ENCODE measurements at regions not wholly inside any gene's neighbourhood (a gene's known extent, or its start where the extent isn't known, plus 50 kb on each side); places are given as distances from the start of the nearest gene placed in this dataset.
A peak's percentile ranks its signal among the peaks of the same experiment; 100 is the strongest.

- no peaks in the 10 kb centered on the region for H3K9me3 Mint-ChIP-seq (ENCODE audit: insufficient read depth)
- no peak overlapping the region for H3K4me3 Mint-ChIP-seq
- H3K4me1 Mint-ChIP-seq (ENCODE audit: low read depth) = peaks cover 20% of the 10 kb centered on the region
- ATAC-seq (no peak), DNase-seq (no peak)
- H3K27ac Mint-ChIP-seq = no peak overlapping the region
- ChIA-PET POLR2A (interaction anchor here (1.6 kb wide), 1 partner anchor 212 kb away, joined by 3 read pairs; the partner anchor contains the start of gene JUN), CTCF (interaction anchor here (0.6 kb wide), 1 partner anchor 702 kb away, joined by 3 read pairs; no protein-coding TSS in a partner anchor)
- H3K27me3 Mint-ChIP-seq (ENCODE audit: low read depth) = peaks cover 4% of the 10 kb centered on the region
- H3K36me3 Mint-ChIP-seq (ENCODE audit: low read depth) = peaks cover 1% of the 10 kb centered on the region
These were observed 212.7 kb upstream of the JUN start for GRCh38 chr1:58996341-58997059.

GRCh38 chr1:58997060-58997411, 213.2 kb upstream of the JUN start:
- CTCF ChIA-PET = interaction anchor here (0.6 kb wide), 1 partner anchor 702 kb away, joined by 3 read pairs; no protein-coding TSS in a partner anchor
- Mint-ChIP-seq H3K27me3 (ENCODE audit: low read depth) (peaks cover 4% of the 10 kb centered on the region), H3K27ac (no peak overlapping the region), H3K4me3 (no peak overlapping the region), H3K4me1 (ENCODE audit: low read depth) (peaks cover 20% of the 10 kb centered on the region), H3K36me3 (ENCODE audit: low read depth) (peaks cover 1% of the 10 kb centered on the region), H3K9me3 (ENCODE audit: insufficient read depth) (no peaks in the 10 kb centered on the region)
- ATAC-seq (no peak), DNase-seq (no peak)
- POLR2A ChIA-PET = interaction anchor here (0.9 to 1.6 kb wide), 2 partner anchors 29 to 212 kb away, joined by 3 read pairs; partner anchors contain the start of gene JUN

GRCh38 chr1:58997637-58998036, 213.8 kb upstream of the JUN start:
- Mint-ChIP-seq H3K27me3 (ENCODE audit: low read depth) (no peaks in the 10 kb centered on the region), H3K4me3 (no peak overlapping the region), H3K9me3 (ENCODE audit: insufficient read depth) (no peaks in the 10 kb centered on the region), H3K36me3 (ENCODE audit: low read depth) (peaks cover 1% of the 10 kb centered on the region), H3K4me1 (ENCODE audit: low read depth) (peaks cover 20% of the 10 kb centered on the region), H3K27ac (no peak overlapping the region)
- ATAC-seq = no peak
- ChIA-PET POLR2A (interaction anchor here (0.9 to 1.6 kb wide), 2 partner anchors 29 to 213 kb away, joined by 3 read pairs; partner anchors contain the start of gene JUN), CTCF (no interaction called here)
- DNase-seq = no peak

- DNase-seq (no peak), ATAC-seq (no peak)
- Mint-ChIP-seq H3K4me3 (no peak overlapping the region), H3K27ac (no peak overlapping the region), H3K27me3 (ENCODE audit: low read depth) (no peaks in the 10 kb centered on the region), H3K4me1 (ENCODE audit: low read depth) (peaks cover 22% of the 10 kb centered on the region), H3K9me3 (ENCODE audit: insufficient read depth) (no peaks in the 10 kb centered on the region), H3K36me3 (ENCODE audit: low read depth) (peaks cover 1% of the 10 kb centered on the region)
- ChIA-PET POLR2A (no interaction called here), CTCF (interaction anchor here (1.4 kb wide), 1 partner anchor 13 kb away, joined by 4 read pairs; no protein-coding TSS in a partner anchor)
These were observed 215.8 kb upstream of the JUN start for GRCh38 chr1:58999676-59000075.

- DNase-seq = no peak
- Mint-ChIP-seq H3K27me3 (ENCODE audit: low read depth) (no peaks in the 10 kb centered on the region), H3K27ac (no peak overlapping the region), H3K9me3 (ENCODE audit: insufficient read depth) (no peaks in the 10 kb centered on the region), H3K4me3 (no peak overlapping the region), H3K4me1 (ENCODE audit: low read depth) (peaks cover 40% of the 10 kb centered on the region), H3K36me3 (ENCODE audit: low read depth) (no peaks in the 10 kb centered on the region)
- ATAC-seq = no peak
- POLR2A ChIA-PET = interaction anchor here (1.5 kb wide), 1 partner anchor 221 kb away, joined by 4 read pairs; the partner anchor contains the start of gene JUN
- CTCF ChIA-PET = no interaction called here
These were observed 220.9 kb upstream of the JUN start for GRCh38 chr1:59004755-59005154.

- DNase-seq = no peak
- peak overlapping the region; percentile 45 for H3K27ac Mint-ChIP-seq
- ChIA-PET CTCF (interaction anchor here (0.9 kb wide), 1 partner anchor 65 kb away, joined by 3 read pairs; no protein-coding TSS in a partner anchor), POLR2A (interaction anchor here (1.5 kb wide), 1 partner anchor 222 kb away, joined by 4 read pairs; the partner anchor contains the start of gene JUN)
- no peak overlapping the region for H3K4me3 Mint-ChIP-seq
- H3K36me3 Mint-ChIP-seq (ENCODE audit: low read depth) = no peaks in the 10 kb centered on the region
- ATAC-seq = no peak
- H3K27me3 Mint-ChIP-seq (ENCODE audit: low read depth) = no peaks in the 10 kb centered on the region
- no peaks in the 10 kb centered on the region for H3K9me3 Mint-ChIP-seq (ENCODE audit: insufficient read depth)
- H3K4me1 Mint-ChIP-seq (ENCODE audit: low read depth) = peaks cover 38% of the 10 kb centered on the region
These were observed 221.8 kb upstream of the JUN start for GRCh38 chr1:59005491-59006288.

- POLR2A ChIA-PET = no interaction called here
- no peak overlapping the region for H3K4me3 Mint-ChIP-seq
- H3K27ac Mint-ChIP-seq = peak overlapping the region; percentile 13
- CTCF ChIA-PET = interaction anchor here (0.8 to 0.9 kb wide), 2 partner anchors 39 to 64 kb away, joined by 3 read pairs; no protein-coding TSS in a partner anchor
- H3K9me3 Mint-ChIP-seq (ENCODE audit: insufficient read depth) = no peaks in the 10 kb centered on the region
- DNase-seq (no peak), ATAC-seq (no peak)
- H3K4me1 Mint-ChIP-seq (ENCODE audit: low read depth) = peaks cover 38% of the 10 kb centered on the region
- H3K27me3 Mint-ChIP-seq (ENCODE audit: low read depth) = peaks cover under 1% of the 10 kb centered on the region
- H3K36me3 Mint-ChIP-seq (ENCODE audit: low read depth) = no peaks in the 10 kb centered on the region
These were observed 222.4 kb upstream of the JUN start for GRCh38 chr1:59006289-59006658.

GRCh38 chr1:59006932-59007331, 223.1 kb upstream of the JUN start:
- Mint-ChIP-seq H3K27ac (no peak overlapping the region), H3K4me3 (no peak overlapping the region), H3K9me3 (ENCODE audit: insufficient read depth) (no peaks in the 10 kb centered on the region), H3K4me1 (ENCODE audit: low read depth) (peaks cover 38% of the 10 kb centered on the region), H3K36me3 (ENCODE audit: low read depth) (no peaks in the 10 kb centered on the region), H3K27me3 (ENCODE audit: low read depth) (peaks cover 3% of the 10 kb centered on the region)
- no peak for DNase-seq
- POLR2A ChIA-PET = no interaction called here
- CTCF ChIA-PET = interaction anchor here (0.8 kb wide), 1 partner anchor 40 kb away, joined by 3 read pairs; no protein-coding TSS in a partner anchor
- ATAC-seq = no peak

GRCh38 chr1:59007429-59007819, 223.6 kb upstream of the JUN start:
- Mint-ChIP-seq H3K4me3 (no peak overlapping the region), H3K36me3 (ENCODE audit: low read depth) (no peaks in the 10 kb centered on the region), H3K27me3 (ENCODE audit: low read depth) (peaks cover 3% of the 10 kb centered on the region), H3K4me1 (ENCODE audit: low read depth) (peaks cover 38% of the 10 kb centered on the region), H3K9me3 (ENCODE audit: insufficient read depth) (no peaks in the 10 kb centered on the region), H3K27ac (no peak overlapping the region)
- CTCF ChIA-PET = no interaction called here
- DNase-seq = no peak
- POLR2A ChIA-PET = no interaction called here
- no peak for ATAC-seq

GRCh38 chr1:59007820-59008598, 224.2 kb upstream of the JUN start:
- H3K4me3 Mint-ChIP-seq = no peak overlapping the region
- peak overlapping the region; percentile 31 for H3K27ac Mint-ChIP-seq
- peak; percentile 66 for ATAC-seq
- no peaks in the 10 kb centered on the region for H3K36me3 Mint-ChIP-seq (ENCODE audit: low read depth)
- peaks cover 3% of the 10 kb centered on the region for H3K27me3 Mint-ChIP-seq (ENCODE audit: low read depth)
- CTCF ChIA-PET = interaction anchor here (1.0 kb wide), 1 partner anchor 71 kb away, joined by 3 read pairs; no protein-coding TSS in a partner anchor
- POLR2A ChIA-PET = interaction anchor here (0.7 kb wide), 1 partner anchor 11 kb away, joined by 3 read pairs; no protein-coding TSS in a partner anchor
- DNase-seq = no peak
- H3K9me3 Mint-ChIP-seq (ENCODE audit: insufficient read depth) = no peaks in the 10 kb centered on the region
- H3K4me1 Mint-ChIP-seq (ENCODE audit: low read depth) = peaks cover 38% of the 10 kb centered on the region

GRCh38 chr1:59008599-59009347, 224.9 kb upstream of the JUN start:
- no peak overlapping the region for H3K4me3 Mint-ChIP-seq
- H3K27ac Mint-ChIP-seq = peak overlapping the region; percentile 31
- no peak for DNase-seq
- no peak for ATAC-seq
- POLR2A ChIA-PET = interaction anchor here (0.6 to 0.7 kb wide), 2 partner anchors 11 to 74 kb away, joined by 3 read pairs; no protein-coding TSS in a partner anchor
- H3K9me3 Mint-ChIP-seq (ENCODE audit: insufficient read depth) = no peaks in the 10 kb centered on the region
- peaks cover 3% of the 10 kb centered on the region for H3K27me3 Mint-ChIP-seq (ENCODE audit: low read depth)
- CTCF ChIA-PET = interaction anchor here (1.0 kb wide), 1 partner anchor 71 kb away, joined by 3 read pairs; no protein-coding TSS in a partner anchor
- H3K36me3 Mint-ChIP-seq (ENCODE audit: low read depth) = no peaks in the 10 kb centered on the region
- H3K4me1 Mint-ChIP-seq (ENCODE audit: low read depth) = peaks cover 39% of the 10 kb centered on the region

Data from activated CD8-positive, alpha-beta T cell treated with anti-CD3 and anti-CD28 coated beads, Interleukin-2, amount 10 ng/mL, durations not matched to agents 7 days and 5 days (primary cell).